GM18502 (cell line): ENCODE measurements at regions not wholly inside any gene's neighbourhood (a gene's known extent, or its start where the extent isn't known, plus 50 kb on each side); places are given as distances from the start of the nearest gene placed in this dataset.
"Not testable (repeated sequence)": the region's sequence is repeated elsewhere in the genome, so short reads cannot be mapped to it uniquely, and the experiment has no call there.

Experiments used
- ATAC-seq: cut with Tn5 transposase; IDR thresholded peaks from one replicate; pipeline ENCODE4 v1.9.1; 2021; ENCODE audit warnings: mild to moderate bottlenecking; ENCODE audit not compliant: unreplicated experiment, poor library complexity

GRCh38 chr6:156616495-156616894 lies 160.7 kb upstream of the ARID1B start:
- ATAC-seq, result no peak

DNA sequence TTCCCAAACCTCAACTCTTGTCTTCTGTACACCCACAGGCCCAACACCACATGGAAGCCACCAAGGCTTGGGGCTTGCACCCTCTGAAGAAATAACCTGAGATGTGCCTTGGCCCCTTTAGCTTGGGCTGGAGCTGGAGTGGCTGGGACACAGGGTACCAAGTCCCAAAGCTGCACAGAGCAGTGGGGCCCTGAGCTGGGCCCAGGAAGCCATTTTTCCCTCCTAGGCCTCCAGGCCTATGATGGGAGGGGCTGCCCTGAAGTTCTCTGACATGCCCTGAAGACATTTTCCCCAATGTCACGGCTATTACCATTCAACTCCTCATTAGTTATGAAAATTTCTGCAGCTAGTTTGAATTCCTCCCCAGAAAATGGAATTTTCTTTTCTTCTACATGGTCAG lies 163.2 kb upstream of the ARID1B start:
- ATAC-seq, result no peak

- no peak for ATAC-seq
Observed at GRCh38 chr6:156612361-156612760, 164.8 kb upstream of the ARID1B start.

DNA sequence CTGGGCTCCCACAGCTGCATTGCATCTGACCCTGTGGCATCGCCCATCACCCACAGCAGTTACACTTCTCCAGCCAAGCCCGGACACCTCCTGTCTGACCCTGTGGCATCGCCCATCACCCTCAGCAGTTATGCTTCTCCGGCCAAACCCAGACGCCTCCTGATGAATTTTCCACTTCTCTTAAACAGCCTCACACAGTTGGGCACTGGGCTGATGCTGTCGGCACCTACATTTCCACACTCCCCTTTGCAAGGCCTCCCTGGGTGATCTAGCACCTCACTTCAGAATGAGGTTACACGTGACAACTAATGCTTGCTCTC lies 175.2 kb upstream of the ARID1B start:
- no peak for ATAC-seq

- ATAC-seq, result no peak
Observed at GRCh38 chr6:156601152-156602065, 175.8 kb upstream of the ARID1B start.

DNA sequence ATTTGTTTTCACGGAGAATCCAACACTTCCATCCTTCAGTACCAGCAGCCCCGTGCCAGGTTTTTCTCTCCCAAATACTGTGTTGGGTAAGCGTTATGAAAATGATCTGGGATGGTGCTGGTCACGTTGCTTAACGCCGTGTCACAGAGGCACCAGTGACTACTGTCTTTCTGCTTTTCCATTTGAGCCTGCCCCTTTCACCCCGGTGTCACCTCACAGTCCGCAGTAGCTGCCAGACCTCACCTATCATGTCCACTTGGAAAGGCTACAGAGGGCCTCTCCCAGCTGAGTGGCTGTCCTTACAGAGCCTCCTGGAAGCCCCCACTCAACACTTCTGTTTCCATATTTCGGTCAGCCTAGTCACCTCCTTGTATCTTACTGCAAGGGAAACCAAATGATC lies 176.5 kb upstream of the ARID1B start:
- no peak for ATAC-seq

GRCh38 chr6:156599978-156600590 lies 177.1 kb upstream of the ARID1B start:
- no peak for ATAC-seq

DNA sequence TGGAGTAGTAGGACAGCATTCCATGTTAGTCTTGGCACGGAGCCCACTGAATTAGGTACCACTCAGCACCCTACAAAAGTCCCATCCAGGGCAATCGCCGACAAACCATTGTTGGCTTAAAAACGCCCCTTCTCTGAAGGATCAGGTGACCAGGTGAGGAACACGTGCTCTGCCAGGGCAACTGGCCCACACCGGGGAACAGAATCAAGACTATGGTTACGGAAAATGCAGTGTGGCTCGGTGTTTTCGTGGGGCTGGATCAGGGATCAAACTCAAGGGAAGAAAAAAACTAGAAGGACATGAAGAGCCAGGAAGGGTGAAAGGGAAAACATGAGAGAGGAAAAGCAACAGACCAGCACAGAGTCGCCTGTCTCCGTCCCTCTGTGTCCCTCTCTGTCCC lies 177.8 kb upstream of the ARID1B start:
- no peak for ATAC-seq

- ATAC-seq, result no peak
Observed at GRCh38 chr6:156598855-156599180, 178.4 kb upstream of the ARID1B start.

DNA sequence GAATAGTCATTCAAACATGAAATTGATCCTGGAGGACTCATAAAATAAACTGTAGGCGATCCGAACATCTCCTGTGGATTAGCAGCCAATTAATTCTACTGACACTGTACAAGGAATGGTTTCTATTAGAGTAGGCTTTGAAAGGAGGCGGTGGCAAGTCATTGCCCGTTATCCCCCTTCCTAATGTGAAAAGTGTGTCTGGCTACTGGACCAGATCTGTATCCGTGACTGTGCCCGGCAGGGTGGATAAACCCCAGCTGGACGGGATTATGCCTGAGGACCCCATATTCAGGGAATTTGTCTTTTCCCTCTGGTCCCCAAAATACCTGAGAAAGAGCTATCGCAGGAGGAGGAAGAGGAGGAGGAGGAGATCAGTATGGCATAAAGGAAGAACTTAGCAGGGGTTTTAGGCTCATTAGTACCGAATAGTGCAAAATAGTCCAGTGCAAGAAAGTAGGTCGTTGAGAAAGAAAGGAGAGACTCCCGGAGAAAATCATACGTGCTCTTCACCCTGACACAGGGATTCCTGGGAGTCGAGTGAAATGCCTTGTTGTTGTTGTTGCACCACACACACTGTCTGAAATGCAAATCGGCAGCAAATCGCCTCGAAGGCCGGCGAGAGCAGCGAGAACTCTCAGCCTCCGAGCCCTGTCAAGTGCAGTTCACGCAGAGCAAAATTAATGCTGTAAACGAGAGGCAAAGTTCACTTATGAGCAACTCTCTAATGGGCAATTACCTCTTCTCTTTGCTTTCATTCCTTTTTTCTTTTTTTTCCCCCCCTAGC lies 178.9 kb upstream of the ARID1B start:
- no peak for ATAC-seq

- no peak for ATAC-seq
Observed at GRCh38 chr6:156597095-156597494, 180.1 kb upstream of the ARID1B start.

- no peak for ATAC-seq
Observed at GRCh38 chr6:156595476-156595875, 181.7 kb upstream of the ARID1B start.

DNA sequence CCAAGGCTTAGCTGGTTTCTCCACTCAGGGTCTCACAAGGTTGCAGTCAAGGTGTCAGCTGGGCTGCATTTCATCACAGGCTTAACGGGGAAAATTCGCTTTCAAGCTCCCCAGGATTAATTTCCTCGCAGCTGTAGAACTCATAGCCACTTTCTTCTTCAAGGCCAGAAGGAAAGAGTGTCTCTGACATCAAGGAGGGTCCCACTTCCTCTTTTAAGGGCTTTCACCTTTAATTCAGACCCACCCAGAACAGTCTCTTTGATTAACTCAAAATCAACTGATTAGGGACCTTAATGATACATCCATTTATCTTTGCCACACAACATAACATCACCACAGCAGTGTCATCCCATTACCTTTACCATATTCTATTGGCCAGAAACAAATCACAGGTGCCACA lies 183.3 kb upstream of the ARID1B start:
- ATAC-seq, result no peak

GRCh38 chr6:156593127-156593526 lies 184.1 kb upstream of the ARID1B start:
- no peak for ATAC-seq

- ATAC-seq, result no peak
Observed at GRCh38 chr6:156590482-156590881, 186.7 kb upstream of the ARID1B start.

DNA sequence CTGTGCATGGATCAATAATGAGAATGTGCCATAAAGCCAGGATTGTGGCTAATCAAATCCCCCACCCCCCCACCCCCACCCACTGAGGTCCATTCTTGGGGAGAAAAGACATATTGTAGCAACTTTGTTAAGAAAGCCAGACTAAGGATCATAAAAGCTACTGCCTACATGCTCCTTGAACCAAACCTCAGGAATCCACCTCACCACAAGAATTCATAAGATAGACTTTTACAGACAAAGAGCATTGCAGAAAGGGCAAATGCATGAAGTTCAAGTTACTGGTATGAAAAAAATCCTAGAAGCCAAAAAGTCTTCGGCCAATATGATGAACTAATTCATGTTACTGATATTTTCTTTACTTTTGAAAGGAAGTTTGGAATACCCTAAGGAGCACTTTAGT lies 187.9 kb upstream of the ARID1B start:
- no peak for ATAC-seq

DNA sequence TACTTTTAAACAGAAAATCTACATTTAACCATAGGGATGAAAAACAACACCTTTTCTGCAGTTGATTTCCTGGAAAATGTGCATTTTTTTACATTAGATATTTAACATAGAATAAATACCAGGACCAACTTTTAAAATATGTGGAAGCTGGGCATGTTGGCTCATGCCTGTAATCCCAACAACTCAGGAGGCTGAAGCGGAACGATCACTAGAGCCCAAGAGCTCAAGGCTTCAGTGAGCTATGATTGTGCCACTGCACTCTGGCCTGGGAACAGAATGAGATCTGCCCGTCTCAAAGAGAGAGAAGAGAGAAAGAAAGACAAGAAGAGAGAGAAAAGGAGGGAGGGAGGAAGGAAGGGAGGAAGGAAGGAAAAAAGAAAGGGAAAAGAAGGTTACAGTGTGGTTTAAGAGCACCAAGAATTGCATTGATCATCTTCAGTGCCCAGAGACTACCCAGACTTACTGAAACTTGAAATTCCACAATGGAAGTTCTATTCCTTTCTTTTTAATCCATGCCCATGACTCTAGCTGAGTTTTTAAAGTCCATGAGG lies 189.4 kb upstream of the ARID1B start:
- no peak for ATAC-seq

DNA sequence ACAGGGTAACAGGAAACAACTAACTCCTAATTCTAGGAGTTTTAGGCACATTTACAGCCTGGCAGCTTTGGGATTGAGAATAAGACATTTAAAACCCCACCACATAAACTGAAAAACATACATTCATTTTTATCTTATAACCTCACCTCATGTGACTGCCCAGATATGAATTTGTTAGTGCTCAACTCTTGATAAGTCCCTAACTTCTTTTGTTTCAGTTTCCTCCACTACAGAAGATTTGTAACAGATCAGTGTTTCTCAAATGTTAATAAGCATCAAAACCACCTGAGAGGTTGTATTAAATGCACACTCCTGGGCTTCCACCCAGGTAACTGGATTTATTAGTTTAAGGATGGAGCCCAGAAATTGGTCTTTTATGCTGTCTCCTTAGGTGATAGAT lies 190.1 kb upstream of the ARID1B start:
- no peak for ATAC-seq

DNA sequence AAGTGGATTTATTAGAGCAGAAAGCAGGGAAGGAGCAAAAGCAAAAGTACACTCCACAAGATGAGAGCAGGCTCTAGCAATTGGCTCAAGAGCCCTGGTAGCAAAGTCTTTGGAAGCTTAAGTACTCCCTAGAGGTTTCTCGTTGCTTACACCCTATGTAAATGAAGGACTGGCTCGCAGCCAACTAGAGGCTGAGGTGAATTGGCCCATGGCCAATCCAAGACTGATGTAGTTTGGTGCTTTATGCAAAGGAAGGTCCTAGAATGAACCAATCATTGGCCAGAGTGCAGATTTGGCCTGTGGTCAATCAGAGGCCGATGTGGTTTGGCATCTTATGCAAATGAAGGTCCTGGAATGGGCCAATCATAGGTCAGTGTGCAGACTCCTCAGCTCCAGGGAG lies 191.3 kb upstream of the ARID1B start:
- ATAC-seq, result no peak

DNA sequence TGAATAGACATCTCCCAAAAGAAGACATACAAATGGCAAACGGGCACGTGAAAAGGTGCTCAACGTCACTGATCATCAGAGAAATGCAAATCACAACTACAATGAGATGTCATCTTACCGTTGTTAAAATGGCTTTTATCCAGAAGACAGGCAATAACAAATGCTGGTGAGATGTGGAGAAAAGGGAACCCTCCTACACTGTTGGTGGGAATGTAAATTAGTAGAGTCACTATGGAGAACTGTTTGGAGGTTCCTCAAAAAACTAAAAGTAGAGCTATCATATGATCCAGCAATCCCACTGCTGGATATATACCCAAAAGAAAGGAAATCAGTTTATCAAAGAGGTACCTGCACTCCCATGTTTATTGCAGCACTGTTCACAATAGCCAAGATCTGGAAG lies 193.1 kb upstream of the ARID1B start:
- not testable (repeated sequence) for ATAC-seq

DNA sequence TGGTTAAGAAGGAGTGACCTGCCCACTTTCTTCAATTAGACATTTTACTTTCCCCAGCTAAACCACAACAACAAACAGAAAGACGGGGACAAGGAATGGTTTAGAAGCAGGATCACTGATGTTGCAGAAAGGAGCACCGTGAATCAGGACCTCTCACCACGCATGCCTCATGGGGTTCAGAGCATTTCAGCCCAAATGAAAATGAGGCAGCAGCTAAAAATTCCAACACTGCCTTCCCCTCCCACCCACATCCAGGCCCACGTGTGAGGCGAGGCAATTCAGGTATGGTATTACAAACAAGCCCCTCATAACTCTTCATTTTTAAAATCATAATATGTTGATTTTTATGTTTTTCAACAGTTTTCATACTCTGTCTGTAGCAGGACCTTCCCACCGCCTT lies 194.1 kb upstream of the ARID1B start:
- no peak for ATAC-seq
